ENCODE measurements at regions not wholly inside any gene's neighbourhood (a gene's known extent, or its start where the extent isn't known, plus 50 kb on each side); places are given as distances from the start of the nearest gene placed in this dataset.
A peak's percentile ranks its signal among the peaks of the same experiment; 100 is the strongest.

- no peak for DNase-seq (ENCODE audit: low spot score)
These were observed 120.6 kb upstream of the FOXF1 start for GRCh38 chr16:86389566-86390328.

DNA sequence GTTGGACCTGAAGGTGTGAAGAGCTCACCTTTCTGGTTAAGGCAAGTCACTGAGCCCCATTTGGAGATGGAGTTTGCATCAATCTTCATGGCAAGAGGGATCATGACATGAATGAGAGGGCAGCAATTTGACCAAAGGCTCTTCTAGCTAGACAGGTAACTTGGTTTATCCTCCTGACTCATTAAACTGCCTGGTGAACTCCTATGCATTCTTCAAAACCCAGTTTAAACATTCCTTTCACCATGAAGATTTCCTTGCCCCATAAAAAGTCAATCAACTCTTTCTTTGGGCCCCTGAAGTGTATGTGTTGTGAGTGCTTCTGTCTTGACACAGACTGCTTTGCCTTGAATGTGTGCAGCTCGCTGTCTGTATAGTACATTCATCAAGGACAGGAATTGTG is 120.0 kb upstream of the FOXF1 start:
- no peak for DNase-seq (ENCODE audit: low spot score)

DNA sequence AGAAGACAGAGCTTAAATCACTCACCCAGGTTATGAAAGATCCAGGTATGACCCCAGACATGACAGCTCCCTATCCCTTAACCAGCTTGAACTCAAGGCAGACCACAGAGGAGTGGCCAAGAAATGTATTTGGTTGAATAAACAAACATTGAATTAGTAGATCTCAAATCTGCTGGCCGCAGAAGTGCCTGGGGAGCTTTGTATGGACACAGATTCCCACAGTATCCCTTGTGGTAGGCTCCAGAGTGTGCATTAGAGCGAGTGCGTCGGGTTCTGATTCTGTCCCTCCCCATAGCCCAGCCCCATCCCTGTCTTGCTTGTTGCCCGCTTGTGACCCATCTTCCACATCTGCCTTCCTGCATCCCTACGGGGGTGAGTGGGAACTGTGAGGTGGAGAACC is 118.8 kb upstream of the FOXF1 start:
- no peak for DNase-seq (ENCODE audit: low spot score)

GRCh38 chr16:86391984-86392383 is 118.3 kb upstream of the FOXF1 start:
- no peak for DNase-seq (ENCODE audit: low spot score)

GRCh38 chr16:86392436-86393152 is 117.7 kb upstream of the FOXF1 start:
- no peak for DNase-seq (ENCODE audit: low spot score)

GRCh38 chr16:86393907-86394626 is 116.3 kb upstream of the FOXF1 start:
- DNase-seq (ENCODE audit: low spot score), result no peak

DNA sequence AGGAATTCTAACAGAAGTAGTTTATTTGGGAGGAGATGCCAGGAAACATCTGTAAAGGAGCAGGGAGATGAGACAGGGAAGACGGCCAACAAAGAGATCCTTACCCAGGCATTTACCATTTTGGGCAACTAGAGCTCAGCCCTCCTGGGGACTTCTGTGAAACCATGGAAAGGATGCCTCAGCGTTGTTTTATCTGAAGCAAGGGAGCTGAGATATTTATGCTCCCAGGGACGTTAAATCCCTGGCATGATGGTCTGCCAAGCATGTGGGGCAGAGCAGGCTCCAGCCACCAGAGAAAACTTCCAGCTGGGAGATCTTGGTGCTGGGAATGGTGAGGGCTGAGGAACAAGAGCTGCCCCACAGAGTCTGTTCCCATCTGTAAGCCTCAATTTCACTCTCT is 114.8 kb upstream of the FOXF1 start:
- no peak for DNase-seq (ENCODE audit: low spot score)

- DNase-seq (ENCODE audit: low spot score), result no peak
These were observed 113.9 kb upstream of the FOXF1 start for GRCh38 chr16:86396422-86396821.

GRCh38 chr16:86396901-86397311 is 113.4 kb upstream of the FOXF1 start:
- no peak for DNase-seq (ENCODE audit: low spot score)

DNA sequence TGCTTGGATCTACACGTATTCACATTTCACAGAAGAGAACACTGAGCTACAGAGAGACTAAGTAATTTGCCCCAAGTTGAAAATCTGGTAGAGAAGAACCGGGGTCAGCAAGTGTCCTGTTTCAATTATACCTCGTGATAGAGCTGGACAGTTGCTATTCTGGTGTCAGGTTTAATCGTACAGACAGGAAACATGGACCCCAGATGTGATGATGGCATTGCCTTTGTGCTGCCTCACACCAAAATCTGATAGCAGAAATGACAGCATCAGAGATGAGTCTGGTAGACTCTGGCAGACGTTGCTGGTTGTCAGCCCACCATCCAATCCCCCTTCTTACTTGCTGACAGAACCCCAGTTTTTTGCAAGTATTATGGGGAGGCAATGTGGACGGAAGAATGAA is 112.1 kb upstream of the FOXF1 start:
- DNase-seq (ENCODE audit: low spot score), result no peak

DNA sequence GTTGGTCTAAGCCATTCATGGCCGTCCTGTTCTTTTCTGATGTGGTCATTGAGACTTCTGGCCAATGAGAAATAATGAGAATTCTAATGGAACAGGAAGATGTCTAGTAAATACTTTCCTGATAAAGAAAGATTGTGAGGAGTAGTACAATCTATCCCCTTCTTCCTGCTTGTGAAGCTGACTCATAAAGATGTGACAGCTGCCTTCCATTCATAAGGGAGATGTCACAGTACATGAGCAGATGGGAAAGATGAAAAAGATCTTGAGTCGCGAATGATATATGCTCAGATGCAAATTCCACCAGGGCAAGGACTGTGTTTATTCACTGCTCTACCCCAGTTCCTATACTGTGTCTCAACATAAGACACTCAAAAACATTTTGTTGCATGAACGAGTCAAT is 111.7 kb upstream of the FOXF1 start:
- no peak for DNase-seq (ENCODE audit: low spot score)

DNA sequence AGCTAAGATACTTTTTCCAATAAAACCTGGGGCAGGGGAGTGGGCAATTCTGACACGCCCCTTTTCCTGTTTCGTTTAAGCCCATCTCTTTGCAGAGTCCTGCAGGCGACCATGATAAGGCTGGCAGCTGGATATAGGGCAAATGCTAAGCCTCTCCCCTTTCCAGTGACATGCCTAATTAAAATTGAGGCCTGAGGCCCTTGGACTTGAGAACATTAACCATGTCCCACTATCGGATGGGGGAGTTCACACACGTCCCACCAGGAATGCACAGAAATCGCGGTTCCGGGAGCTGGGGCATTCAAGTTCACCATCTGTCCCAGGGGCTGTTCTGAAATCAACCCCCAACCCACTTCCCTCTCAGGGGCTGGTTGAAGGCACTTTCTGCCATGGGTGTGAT is 109.2 kb upstream of the FOXF1 start:
- DNase-seq (ENCODE audit: low spot score), result peak; percentile 43

DNA sequence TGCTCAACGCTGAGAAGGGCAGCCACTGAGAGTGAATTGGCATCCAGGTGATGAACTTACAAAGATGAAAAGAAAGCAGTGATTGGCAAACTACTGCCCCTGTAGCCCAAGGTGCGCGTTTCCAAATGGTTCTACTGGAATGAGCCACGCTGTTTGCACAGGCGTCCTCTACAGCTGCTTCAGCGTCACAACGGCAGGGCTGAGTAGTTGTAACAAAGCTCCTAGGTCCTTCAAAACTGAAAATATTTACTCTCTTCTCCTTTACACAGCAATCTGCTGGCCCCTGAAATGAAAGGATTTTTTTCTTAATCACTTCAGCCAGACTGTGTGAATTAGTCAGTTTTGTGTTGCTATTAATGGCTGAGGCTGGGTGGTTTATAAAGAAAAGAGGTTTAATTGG is 107.2 kb upstream of the FOXF1 start:
- no peak for DNase-seq (ENCODE audit: low spot score)

DNA sequence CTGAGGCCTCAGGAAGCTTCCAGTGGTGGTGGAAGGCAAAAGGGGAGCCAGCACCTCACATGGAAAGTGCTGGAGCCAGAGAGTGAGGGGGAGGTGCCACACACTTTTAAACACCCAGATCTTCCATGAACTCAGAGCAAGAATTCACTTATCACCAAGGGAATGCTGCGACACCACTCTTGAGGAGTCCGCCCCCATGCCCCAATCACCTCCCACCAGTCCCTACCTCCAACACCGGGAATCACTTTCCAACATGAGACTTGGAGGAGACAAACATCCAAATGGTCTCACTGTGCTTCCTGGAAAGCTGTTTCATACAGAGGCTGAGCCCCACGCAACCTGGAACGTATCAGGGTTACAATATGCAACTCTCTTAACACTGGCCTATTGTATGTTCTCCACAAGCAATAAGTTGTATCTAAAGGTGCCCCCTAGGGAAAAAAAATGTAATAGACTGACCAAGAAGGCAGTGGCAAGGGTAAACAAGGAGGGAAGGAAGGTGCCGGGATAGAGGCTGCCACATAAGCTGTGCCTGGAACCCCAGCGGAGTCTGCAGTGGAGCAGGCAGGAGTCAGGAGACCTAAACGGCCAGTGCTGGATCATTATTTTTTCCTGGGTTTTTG is 106.7 kb upstream of the FOXF1 start:
- no peak for DNase-seq (ENCODE audit: low spot score)

DNA sequence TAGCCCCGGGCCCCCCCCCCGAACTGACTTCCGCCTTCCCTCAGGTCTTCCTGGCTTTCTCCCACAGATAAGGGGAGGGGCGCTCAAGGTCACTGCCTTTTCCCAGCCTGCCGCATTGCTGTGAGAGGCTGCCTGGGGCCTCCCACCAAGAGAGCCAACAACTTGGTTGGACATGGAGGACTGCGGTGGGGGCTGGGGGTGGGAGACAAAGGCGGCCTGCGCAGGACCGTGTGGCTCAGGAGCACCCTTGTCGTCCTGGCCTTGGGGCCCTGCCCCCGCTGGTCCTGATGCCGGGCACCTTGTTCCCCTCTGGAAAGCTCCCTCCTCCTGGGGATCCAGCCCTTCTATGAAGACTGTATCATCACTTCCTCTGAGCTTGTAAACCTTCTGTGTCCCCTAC is 105.6 kb upstream of the FOXF1 start:
- no peak for DNase-seq (ENCODE audit: low spot score)

DNA sequence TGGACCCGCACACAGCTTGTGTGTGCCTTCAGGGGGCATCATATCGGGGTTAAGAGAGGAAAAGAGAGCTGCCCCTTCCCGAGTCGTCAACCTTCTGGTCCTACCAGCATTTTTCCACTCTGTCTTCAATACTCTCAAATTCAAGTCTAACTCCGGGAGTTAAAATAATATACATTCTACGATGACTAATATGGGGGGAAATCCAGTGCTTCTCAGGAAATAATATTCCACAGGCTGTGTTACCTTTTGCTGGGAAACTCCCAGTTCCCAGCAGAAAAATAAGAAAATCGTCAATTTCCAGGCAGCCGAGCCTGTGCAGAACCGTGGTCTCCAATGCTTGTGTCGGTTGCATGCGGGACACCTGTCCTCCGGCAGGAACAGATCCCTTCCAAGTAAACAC is 105.0 kb upstream of the FOXF1 start:
- no peak for DNase-seq (ENCODE audit: low spot score)

GRCh38 chr16:86406056-86406455 is 104.3 kb upstream of the FOXF1 start:
- DNase-seq (ENCODE audit: low spot score), result no peak

GRCh38 chr16:86408685-86409084 is 101.6 kb upstream of the FOXF1 start:
- DNase-seq (ENCODE audit: low spot score), result no peak

GRCh38 chr16:86410081-86410480 is 100.2 kb upstream of the FOXF1 start:
- peak; percentile 33 for DNase-seq (ENCODE audit: low spot score)

DNA sequence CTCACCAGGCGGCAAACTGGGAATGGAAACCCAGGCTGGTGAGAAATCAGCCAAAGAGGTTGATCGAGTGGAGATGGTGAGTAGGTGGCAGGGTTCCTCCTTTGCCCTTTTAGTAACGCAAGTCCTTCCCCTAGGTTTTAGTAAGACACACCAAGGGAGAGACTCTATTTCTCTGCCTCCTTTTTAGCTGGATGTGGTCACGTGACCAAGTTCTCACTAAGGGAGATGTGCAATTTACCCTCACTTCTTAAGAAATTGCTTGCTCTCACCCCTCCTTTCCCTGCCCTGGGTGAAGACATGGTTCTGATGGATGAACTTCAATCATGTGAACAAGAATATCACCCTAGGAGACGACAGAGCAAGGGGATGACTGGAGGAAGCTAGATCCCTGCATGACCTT is 99.8 kb upstream of the FOXF1 start:
- DNase-seq (ENCODE audit: low spot score), result no peak

DNA sequence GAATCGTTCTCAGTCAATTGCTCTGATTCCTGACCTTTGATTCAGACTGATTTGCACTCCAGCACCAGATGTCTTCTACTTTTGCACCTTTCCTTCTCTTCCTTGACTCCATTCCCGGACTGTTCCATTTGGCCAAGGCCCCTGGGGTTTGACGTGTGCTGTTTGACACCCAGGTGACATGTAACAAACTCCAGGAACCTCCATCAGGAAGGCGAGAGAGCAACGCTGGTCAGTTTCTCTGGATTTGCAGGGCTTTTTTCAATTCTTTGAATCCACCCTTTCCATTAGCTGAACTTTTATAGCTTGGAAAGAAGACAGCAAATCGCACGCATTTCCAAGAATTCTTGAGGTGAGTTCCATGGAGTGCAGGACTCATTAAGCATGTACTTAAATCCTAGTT is 98.4 kb upstream of the FOXF1 start:
- DNase-seq (ENCODE audit: low spot score), result no peak
